ENCODE measurements at regions not wholly inside any gene's neighbourhood (a gene's known extent, or its start where the extent isn't known, plus 50 kb on each side); places are given as distances from the start of the nearest gene placed in this dataset.

GRCh38 chr7:142620402-142620801, 128.9 kb upstream of the PRSS1 start:
- no peak for TF ChIP-seq CTCF (conservative IDR thresholded peaks at IDR 0.05 in 1 of 2, IDR thresholded peaks at IDR 0.05 in 1 of 2; ENCODE audit: extremely low read depth in 1 of 2, insufficient read depth in 1 of 2, low read depth in 1 of 2, low read length in 2 of 2)
- no peak for TF ChIP-seq EZH2 (IDR thresholded peaks at IDR 0.05; ENCODE audit: borderline replicate concordance, low read length)
